Stimulated activated CD4-positive, alpha-beta T cell treated with anti-CD3 and anti-CD28 coated beads, Interleukin-2, amount 100 ng/mL, for 24 hours (primary cell): ENCODE measurements at regions not wholly inside any gene's neighbourhood (a gene's known extent, or its start where the extent isn't known, plus 50 kb on each side); places are given as distances from the start of the nearest gene placed in this dataset.
A peak's percentile ranks its signal among the peaks of the same experiment; 100 is the strongest.

Source experiments
- DNase-seq, 2 donors: peaks; one replicate each; pipeline ENCODE4 v3.0.0-alpha.2; 2020

- DNase-seq: no peak
These were observed 209.3 kb upstream of the CST7 start for GRCh38 chr20:24739746-24740145.

GRCh38 chr20:24741493-24742072 lies 207.5 kb upstream of the CST7 start:
- DNase-seq: no peak

GRCh38 chr20:24742436-24742835 lies 206.6 kb upstream of the CST7 start:
- no peak for DNase-seq

DNA sequence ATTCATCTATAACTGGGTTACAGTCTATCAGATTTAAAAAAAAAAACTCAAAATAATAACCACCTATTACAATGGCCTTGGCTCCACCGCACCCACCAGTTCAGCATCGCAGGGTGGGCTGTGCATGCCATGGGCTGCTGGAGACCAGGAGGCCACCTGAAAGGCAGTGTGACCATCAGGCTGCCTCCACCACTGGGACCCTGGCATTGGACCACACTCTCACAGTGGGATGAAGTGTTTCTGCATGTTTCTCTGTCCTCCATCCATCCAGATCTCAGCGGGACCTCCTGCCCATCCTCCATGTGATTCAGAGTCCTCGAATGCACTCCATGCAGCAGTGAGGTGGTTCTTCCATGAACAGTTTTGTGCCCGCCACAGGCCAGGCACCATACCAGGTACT lies 206.1 kb upstream of the CST7 start:
- DNase-seq: peak in 1 of 2 donors; percentile 9

GRCh38 chr20:24743641-24744040 lies 205.4 kb upstream of the CST7 start:
- peak in 1 of 2 donors; percentile 9 for DNase-seq

DNA sequence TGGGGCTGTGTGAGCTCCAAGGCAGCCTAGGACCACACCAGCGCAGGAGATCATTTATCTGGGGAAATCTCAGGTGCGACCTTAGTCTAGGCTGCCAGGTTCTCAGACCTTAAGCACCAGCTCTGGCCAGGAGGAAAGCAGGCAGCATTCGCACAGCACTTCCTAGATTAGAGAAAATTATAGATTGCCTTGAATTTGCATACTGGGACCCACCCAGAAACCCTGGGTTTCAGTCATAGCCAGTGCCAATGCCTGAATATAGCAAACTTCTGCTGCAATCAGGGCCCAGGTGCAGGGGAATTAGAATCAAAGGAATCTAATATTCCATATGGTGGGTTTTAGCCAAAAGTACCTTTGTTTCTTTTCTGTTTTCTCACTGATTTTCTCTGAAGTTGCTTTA lies 204.3 kb upstream of the CST7 start:
- peak in 1 of 2 donors; percentile 13 for DNase-seq

GRCh38 chr20:24745206-24745605 lies 203.9 kb upstream of the CST7 start:
- DNase-seq: no peak

DNA sequence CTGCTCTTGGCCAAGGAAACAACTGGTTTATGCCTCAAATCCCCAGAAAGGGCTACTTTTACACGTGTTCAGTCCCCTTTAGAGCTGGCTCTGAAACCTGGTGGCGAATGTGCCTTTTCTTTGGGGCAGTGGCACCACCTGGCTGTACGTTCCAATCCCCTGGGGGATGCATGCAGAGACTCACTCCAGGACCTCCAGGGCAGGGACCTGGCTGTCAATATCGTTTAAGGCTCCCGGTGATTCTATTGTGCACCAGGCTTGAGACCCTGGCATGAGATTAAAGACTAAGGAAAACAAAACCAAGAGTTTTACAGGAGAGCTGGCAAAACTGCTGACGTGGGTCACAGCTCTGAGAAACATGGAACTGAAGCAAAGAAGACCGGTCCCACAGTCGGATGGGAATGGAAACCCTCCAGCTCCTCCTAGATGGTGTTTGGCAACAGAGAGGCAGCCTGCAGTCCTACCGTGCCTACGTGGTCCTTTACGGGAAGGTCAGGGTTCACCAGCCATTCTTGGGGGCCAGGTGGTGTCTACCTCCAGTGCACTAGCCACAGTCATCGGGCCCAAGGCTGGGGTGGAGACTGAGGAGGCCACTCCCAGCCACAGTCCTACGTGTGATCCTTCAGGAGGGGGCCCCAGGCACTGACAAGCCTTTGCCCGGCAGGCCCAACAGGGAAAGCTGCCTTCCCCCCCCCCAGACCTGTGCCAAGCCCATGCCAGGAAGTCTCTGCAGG lies 203.3 kb upstream of the CST7 start:
- no peak for DNase-seq

GRCh38 chr20:24746351-24746685 lies 202.8 kb upstream of the CST7 start:
- no peak for DNase-seq

DNA sequence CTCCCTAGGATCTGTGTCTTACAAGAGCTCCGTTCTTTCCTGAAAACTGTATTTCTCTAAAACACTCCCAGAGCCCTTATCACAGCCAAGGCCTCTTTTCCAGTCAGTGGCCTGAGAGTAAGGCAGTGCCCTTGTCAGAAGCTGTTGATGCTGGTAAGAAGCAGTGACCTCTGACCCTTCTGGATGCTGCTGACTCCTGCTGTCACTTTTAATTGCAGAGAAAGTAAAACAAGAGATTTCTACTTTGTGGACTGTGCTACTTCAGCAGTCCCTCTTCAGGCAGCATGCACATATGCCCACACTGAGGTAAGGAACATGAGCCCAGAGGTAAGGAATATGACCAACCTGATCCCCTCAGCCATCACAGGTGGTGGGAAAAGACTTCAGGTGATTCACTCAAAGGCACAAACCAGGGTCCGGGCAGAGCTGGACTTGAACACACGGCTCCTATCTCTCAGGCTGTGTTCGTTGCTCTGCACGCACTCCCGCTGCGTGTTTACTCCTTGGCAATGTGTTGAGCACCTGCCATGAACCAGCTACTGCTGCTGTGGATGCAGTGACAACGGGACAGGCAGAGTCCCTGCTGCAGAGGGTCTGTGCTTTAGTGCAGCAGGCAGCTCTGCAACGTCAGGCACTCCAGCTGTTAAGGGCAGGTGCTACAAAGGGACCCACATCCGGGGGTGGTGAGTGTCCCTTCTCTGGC lies 201.9 kb upstream of the CST7 start:
- no peak for DNase-seq

GRCh38 chr20:24747881-24748595 lies 201.0 kb upstream of the CST7 start:
- no peak for DNase-seq

- DNase-seq: no peak
These were observed 197.5 kb upstream of the CST7 start for GRCh38 chr20:24751551-24751950.

- no peak for DNase-seq
These were observed 196.5 kb upstream of the CST7 start for GRCh38 chr20:24752612-24753011.

DNA sequence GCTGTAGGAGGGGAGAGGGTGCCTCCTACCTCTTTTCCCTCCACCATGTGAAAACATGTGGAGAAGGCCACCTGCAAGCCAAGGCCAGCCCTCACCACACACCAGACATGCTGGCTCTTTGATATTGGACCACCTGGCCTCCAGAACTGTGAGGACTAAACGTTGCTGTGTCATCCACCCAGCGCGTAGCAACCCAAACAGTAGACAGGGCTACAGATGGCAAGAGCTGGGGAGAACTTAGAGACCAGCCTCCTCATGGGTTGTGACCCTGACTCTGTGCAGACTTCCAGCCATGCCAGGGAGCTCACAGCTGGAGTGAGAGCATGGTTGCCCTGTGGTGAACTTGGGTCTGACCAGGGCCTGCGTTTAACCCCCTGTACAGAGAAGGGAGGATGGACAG lies 195.9 kb upstream of the CST7 start:
- DNase-seq: no peak

- no peak for DNase-seq
These were observed 194.4 kb upstream of the CST7 start for GRCh38 chr20:24754691-24755090.

DNA sequence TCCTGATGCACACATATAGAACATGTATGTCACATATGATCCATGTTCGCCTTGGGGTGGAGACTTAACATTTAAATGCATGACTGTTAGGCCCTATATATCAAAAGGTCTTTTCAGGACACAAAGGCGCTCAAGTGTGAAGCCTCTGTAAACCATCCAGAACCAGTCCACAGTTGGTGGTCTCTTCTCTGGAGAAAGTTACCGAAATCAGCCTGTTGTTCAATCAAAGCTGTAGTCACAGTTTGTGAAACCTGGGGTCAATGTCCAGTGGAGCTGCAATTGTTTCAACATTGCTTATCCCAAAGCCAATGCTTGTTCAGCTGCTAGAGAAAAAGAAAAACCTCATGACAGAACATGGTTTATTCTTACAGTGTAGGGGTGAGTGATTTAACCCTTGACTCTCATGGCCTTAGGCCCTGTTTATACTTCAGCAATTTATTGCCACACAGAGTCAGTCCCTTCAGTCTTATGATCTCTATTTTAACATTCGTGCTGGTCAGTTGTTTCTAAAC lies 193.6 kb upstream of the CST7 start:
- no peak for DNase-seq

DNA sequence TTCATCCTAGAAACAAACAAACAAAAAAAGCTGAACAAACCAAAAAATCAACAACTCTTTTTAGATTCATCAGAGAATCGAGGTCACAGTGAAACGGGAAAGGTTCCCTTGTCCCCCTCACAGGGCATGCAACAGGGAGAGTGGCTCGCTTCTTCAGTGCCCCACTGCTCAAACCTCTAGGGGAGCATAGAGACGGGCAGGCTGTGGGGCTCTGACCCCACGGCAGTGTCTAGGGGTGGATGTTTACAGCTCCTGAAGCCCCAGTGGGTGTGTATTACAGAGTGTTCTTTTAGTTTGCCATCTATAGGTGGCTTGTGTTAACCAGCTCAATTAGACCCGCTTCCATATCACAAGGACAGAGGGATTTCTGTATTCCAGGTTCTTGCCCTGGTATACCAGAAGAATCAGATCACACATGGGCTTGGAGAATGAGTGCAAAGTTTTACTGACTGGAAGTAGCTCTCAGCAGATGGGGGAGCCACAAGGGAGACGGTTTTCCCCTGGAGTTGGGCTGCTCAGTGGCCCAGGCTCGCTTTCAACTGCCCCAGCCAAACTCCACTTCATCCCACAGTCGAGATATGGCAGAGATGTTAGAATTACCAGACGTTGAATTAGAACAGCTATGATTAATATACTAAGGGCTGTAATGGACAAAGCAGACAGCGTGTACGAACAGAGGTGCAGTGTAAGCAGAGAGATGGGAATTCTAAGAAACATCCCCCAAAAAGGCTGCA lies 192.6 kb upstream of the CST7 start:
- no peak for DNase-seq

DNA sequence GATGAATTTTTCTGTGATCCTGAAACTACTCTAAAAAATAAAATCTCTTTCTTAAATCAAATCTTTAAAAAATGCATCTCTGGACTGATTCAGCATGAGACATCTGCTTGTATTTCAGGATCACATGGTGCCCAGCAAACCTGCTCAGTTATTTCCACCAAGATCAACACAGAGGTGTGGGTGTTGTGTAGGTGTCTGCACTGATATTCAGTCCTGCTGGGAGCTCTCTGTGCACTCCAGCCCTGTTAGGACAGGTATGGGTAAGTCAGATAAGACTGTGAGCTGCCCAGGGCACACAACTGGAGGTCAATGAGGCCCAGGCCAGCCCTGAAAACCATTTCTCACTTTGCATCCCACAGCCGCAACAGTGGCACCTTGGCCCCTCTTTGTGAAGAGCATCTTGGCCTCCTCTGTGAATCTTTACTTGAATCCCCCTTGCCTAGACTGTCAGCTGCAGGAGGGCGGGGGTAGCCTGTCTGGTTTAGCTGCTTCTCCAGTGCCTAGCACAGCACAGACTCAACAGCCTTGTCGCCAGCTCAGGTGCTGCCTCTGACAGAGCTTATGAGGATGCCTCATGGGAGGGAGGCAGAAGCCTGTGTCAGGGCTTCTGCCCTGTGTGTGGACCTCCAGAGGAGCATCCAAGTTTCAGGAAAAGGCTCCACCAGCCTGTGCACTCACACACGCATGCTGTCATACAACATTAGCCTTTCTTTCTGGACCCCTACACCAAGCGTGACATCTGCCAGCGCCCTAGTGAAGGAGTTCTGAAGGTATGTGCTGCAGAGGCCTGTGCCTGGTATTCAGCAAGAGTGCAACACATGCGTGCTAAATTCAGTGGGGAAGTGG lies 187.6 kb upstream of the CST7 start:
- DNase-seq: no peak

GRCh38 chr20:24762371-24762770 lies 186.7 kb upstream of the CST7 start:
- no peak for DNase-seq

GRCh38 chr20:24762791-24763350 lies 186.2 kb upstream of the CST7 start:
- DNase-seq: no peak

- DNase-seq: no peak
These were observed 185.6 kb upstream of the CST7 start for GRCh38 chr20:24763386-24764026.
